ENCODE measurements at regions not wholly inside any gene's neighbourhood (a gene's known extent, or its start where the extent isn't known, plus 50 kb on each side); places are given as distances from the start of the nearest gene placed in this dataset.

- H3K9me3 Mint-ChIP-seq = no peaks in the 10 kb centered on the region
- no peak overlapping the region for H3K4me3 Mint-ChIP-seq
- H3K36me3 Mint-ChIP-seq = no peaks in the 10 kb centered on the region
- TF ChIP-seq CTCF (conservative IDR thresholded peaks at IDR 0.05) = no peak
- no peak for DNase-seq (ENCODE audit: extremely low spot score, unreplicated experiment)
- no peak overlapping the region for H3K27ac Mint-ChIP-seq
- peaks cover 44% of the 10 kb centered on the region for H3K4me1 Mint-ChIP-seq (ENCODE audit: unreplicated experiment)
- H3K27me3 Mint-ChIP-seq = no peaks in the 10 kb centered on the region
Measured at GRCh38 chr21:31394309-31394708, 50.2 kb upstream of the TIAM1 start.

Data from type B pancreatic cell (in vitro differentiated cells).